ENCODE measurements at regions not wholly inside any gene's neighbourhood (a gene's known extent, or its start where the extent isn't known, plus 50 kb on each side); places are given as distances from the start of the nearest gene placed in this dataset.

- TF ChIP-seq, protein P1, sequence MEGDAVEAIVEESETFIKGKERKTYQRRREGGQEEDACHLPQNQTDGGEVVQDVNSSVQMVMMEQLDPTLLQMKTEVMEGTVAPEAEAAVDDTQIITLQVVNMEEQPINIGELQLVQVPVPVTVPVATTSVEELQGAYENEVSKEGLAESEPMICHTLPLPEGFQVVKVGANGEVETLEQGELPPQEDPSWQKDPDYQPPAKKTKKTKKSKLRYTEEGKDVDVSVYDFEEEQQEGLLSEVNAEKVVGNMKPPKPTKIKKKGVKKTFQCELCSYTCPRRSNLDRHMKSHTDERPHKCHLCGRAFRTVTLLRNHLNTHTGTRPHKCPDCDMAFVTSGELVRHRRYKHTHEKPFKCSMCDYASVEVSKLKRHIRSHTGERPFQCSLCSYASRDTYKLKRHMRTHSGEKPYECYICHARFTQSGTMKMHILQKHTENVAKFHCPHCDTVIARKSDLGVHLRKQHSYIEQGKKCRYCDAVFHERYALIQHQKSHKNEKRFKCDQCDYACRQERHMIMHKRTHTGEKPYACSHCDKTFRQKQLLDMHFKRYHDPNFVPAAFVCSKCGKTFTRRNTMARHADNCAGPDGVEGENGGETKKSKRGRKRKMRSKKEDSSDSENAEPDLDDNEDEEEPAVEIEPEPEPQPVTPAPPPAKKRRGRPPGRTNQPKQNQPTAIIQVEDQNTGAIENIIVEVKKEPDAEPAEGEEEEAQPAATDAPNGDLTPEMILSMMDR (conservative IDR thresholded peaks at IDR 0.05 in 1 of 2, IDR thresholded peaks at IDR 0.05 in 1 of 2; ENCODE audit: extremely low read depth in 1 of 2, insufficient read depth in 1 of 2, low read depth in 1 of 2, low read length in 2 of 2): no peak
- TF ChIP-seq EZH2 (IDR thresholded peaks at IDR 0.05; ENCODE audit: borderline replicate concordance, low read length): no peak
Observed at GRCh38 chr7:13159467-13160184, 472.2 kb downstream of the ARL4A start.
